ENCODE measurements at regions not wholly inside any gene's neighbourhood (a gene's known extent, or its start where the extent isn't known, plus 50 kb on each side); places are given as distances from the start of the nearest gene placed in this dataset.

GRCh38 chr1:88371436-88372023, 312.5 kb upstream of the PKN2 start:
- Histone ChIP-seq H3K4me1 (ENCODE audit: control insufficient read depth in 2 of 2, insufficient read depth in 2 of 2, low read length in 1 of 2) (no peaks in the 10 kb centered on the region), H3K4me3 (ENCODE audit: low read depth in 1 of 2, low read length in 2 of 2) (no peak overlapping the region), H3K36me3 (ENCODE audit: control insufficient read depth in 2 of 2, insufficient read depth in 2 of 2, low read length in 1 of 2) (no peaks in the 10 kb centered on the region), H3K27me3 (ENCODE audit: control insufficient read depth in 1 of 2, insufficient read depth in 2 of 2, low read length in 2 of 2) (no peaks in the 10 kb centered on the region), H3K27ac (ENCODE audit: low read depth in 2 of 2, low read length in 1 of 2) (no peak overlapping the region), H3K9me3 (ENCODE audit: control insufficient read depth in 2 of 2, insufficient read depth in 1 of 2, low read depth in 1 of 2, low read length in 1 of 2) (no peaks in the 10 kb centered on the region)
- WGBS, 2 donors: 83 to 85% methylated on average over 4 of the region's 4 CpGs

GRCh38 chr1:88375977-88376376, 308.1 kb upstream of the PKN2 start:
- WGBS, 2 donors: 76 to 84% methylated on average over 1 of the region's 1 CpG
- H3K9me3 ChIP-seq (ENCODE audit: control insufficient read depth in 2 of 2, insufficient read depth in 1 of 2, low read depth in 1 of 2, low read length in 1 of 2): no peaks in the 10 kb centered on the region

DNA sequence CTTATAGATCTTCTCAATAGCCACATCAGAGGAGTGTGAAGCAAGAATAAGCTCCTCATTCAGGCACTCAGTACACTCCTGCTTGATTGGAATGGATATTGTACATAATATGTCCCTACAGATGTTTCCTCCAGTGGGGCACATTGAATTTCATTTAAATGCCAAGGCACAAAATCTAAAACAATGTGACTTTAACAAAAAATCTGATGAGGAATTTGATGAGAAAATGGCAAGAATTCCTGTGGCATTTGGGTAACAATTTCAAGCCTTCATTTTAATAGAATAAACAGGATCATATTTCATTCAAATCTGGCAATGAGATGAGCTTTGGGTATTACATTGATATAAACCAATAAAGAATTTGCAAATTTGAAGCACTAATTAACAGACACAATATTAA, 307.7 kb upstream of the PKN2 start:
- H3K36me3 ChIP-seq (ENCODE audit: control insufficient read depth in 2 of 2, insufficient read depth in 2 of 2, low read length in 1 of 2): no peaks in the 10 kb centered on the region
- no peaks in the 10 kb centered on the region for H3K9me3 ChIP-seq (ENCODE audit: control insufficient read depth in 2 of 2, insufficient read depth in 1 of 2, low read depth in 1 of 2, low read length in 1 of 2)
- no peaks in the 10 kb centered on the region for H3K27me3 ChIP-seq (ENCODE audit: control insufficient read depth in 1 of 2, insufficient read depth in 2 of 2, low read length in 2 of 2)
- no peaks in the 10 kb centered on the region for H3K4me1 ChIP-seq (ENCODE audit: control insufficient read depth in 2 of 2, insufficient read depth in 2 of 2, low read length in 1 of 2)
- no peak overlapping the region for H3K27ac ChIP-seq (ENCODE audit: low read depth in 2 of 2, low read length in 1 of 2)
- no peak overlapping the region for H3K4me3 ChIP-seq (ENCODE audit: low read depth in 1 of 2, low read length in 2 of 2)

More at GRCh38 chr1:88375977-88376376, 308.1 kb upstream of the PKN2 start:
- Histone ChIP-seq H3K4me3 (ENCODE audit: low read depth in 1 of 2, low read length in 2 of 2) (no peak overlapping the region), H3K36me3 (ENCODE audit: control insufficient read depth in 2 of 2, insufficient read depth in 2 of 2, low read length in 1 of 2) (no peaks in the 10 kb centered on the region), H3K4me1 (ENCODE audit: control insufficient read depth in 2 of 2, insufficient read depth in 2 of 2, low read length in 1 of 2) (no peaks in the 10 kb centered on the region), H3K27me3 (ENCODE audit: control insufficient read depth in 1 of 2, insufficient read depth in 2 of 2, low read length in 2 of 2) (no peaks in the 10 kb centered on the region), H3K27ac (ENCODE audit: low read depth in 2 of 2, low read length in 1 of 2) (no peak overlapping the region)

- Histone ChIP-seq H3K4me1 (ENCODE audit: control insufficient read depth in 2 of 2, insufficient read depth in 2 of 2, low read length in 1 of 2) (no peaks in the 10 kb centered on the region), H3K9me3 (ENCODE audit: control insufficient read depth in 2 of 2, insufficient read depth in 1 of 2, low read depth in 1 of 2, low read length in 1 of 2) (no peaks in the 10 kb centered on the region), H3K36me3 (ENCODE audit: control insufficient read depth in 2 of 2, insufficient read depth in 2 of 2, low read length in 1 of 2) (no peaks in the 10 kb centered on the region), H3K27me3 (ENCODE audit: control insufficient read depth in 1 of 2, insufficient read depth in 2 of 2, low read length in 2 of 2) (no peaks in the 10 kb centered on the region), H3K27ac (ENCODE audit: low read depth in 2 of 2, low read length in 1 of 2) (no peak overlapping the region), H3K4me3 (ENCODE audit: low read depth in 1 of 2, low read length in 2 of 2) (no peak overlapping the region)
- 55 to 67% methylated on average over 3 of the region's 3 CpGs for WGBS, 2 donors
These were observed 305.5 kb upstream of the PKN2 start for GRCh38 chr1:88378560-88378959.

GRCh38 chr1:88394958-88395357, 289.1 kb upstream of the PKN2 start:
- Histone ChIP-seq H3K27ac (ENCODE audit: low read depth in 2 of 2, low read length in 1 of 2) (no peak overlapping the region), H3K9me3 (ENCODE audit: control insufficient read depth in 2 of 2, insufficient read depth in 1 of 2, low read depth in 1 of 2, low read length in 1 of 2) (peaks cover 0 to 2% of the 10 kb centered on the region in 2 donors), H3K4me1 (ENCODE audit: control insufficient read depth in 2 of 2, insufficient read depth in 2 of 2, low read length in 1 of 2) (no peaks in the 10 kb centered on the region), H3K36me3 (ENCODE audit: control insufficient read depth in 2 of 2, insufficient read depth in 2 of 2, low read length in 1 of 2) (no peaks in the 10 kb centered on the region), H3K4me3 (ENCODE audit: low read depth in 1 of 2, low read length in 2 of 2) (no peak overlapping the region), H3K27me3 (ENCODE audit: control insufficient read depth in 1 of 2, insufficient read depth in 2 of 2, low read length in 2 of 2) (no peaks in the 10 kb centered on the region)
- WGBS, 2 donors: 70 to 73% methylated on average over 2 of the region's 2 CpGs

DNA sequence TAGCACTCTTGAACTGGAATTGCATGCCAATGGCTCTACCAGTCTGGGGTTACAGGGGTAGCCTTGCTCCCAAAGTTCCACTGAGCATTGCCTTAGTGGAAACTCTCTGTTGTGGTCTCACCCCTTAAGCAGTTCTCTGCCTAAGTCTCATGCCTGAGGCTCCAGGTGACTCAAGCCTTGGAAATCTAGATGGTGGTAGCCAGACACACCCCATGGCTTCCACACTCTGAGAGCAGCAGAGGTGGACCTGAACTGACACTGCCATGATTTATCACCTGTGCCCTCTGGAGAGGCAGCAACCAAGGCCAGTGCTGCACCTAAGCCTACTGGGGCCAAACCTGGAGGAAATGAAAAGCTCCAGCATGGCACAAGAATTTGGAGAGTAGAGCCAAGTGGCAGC, 285.7 kb upstream of the PKN2 start:
- Histone ChIP-seq H3K9me3 (ENCODE audit: control insufficient read depth in 2 of 2, insufficient read depth in 1 of 2, low read depth in 1 of 2, low read length in 1 of 2) (peaks cover 0 to 2% of the 10 kb centered on the region in 2 donors), H3K36me3 (ENCODE audit: control insufficient read depth in 2 of 2, insufficient read depth in 2 of 2, low read length in 1 of 2) (no peaks in the 10 kb centered on the region), H3K27me3 (ENCODE audit: control insufficient read depth in 1 of 2, insufficient read depth in 2 of 2, low read length in 2 of 2) (no peaks in the 10 kb centered on the region), H3K4me3 (ENCODE audit: low read depth in 1 of 2, low read length in 2 of 2) (no peak overlapping the region), H3K4me1 (ENCODE audit: control insufficient read depth in 2 of 2, insufficient read depth in 2 of 2, low read length in 1 of 2) (no peaks in the 10 kb centered on the region), H3K27ac (ENCODE audit: low read depth in 2 of 2, low read length in 1 of 2) (no peak overlapping the region)

DNA sequence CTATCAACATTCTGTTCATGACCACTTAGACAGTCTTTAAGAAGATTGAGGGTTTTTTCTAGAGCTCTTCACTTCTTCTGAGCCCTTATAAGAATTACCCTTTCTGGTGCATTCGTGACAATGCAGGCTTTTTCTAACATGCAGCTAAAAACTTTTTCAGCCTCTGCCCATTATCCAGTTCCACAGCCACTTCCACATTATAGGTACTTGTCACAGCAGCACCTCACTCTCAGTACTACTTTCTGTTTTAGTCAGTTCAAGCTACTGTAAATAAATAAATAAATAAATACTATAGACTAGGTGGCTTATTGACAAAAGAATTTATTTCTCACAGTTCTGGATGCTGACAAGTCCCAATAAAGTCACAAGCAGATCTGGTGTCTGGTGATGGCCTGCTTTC, 284.4 kb upstream of the PKN2 start:
- no peak overlapping the region for H3K4me3 ChIP-seq (ENCODE audit: low read depth in 1 of 2, low read length in 2 of 2)
- no peaks in the 10 kb centered on the region for H3K4me1 ChIP-seq (ENCODE audit: control insufficient read depth in 2 of 2, insufficient read depth in 2 of 2, low read length in 1 of 2)
- H3K27me3 ChIP-seq (ENCODE audit: control insufficient read depth in 1 of 2, insufficient read depth in 2 of 2, low read length in 2 of 2): no peaks in the 10 kb centered on the region
- no peaks in the 10 kb centered on the region for H3K36me3 ChIP-seq (ENCODE audit: control insufficient read depth in 2 of 2, insufficient read depth in 2 of 2, low read length in 1 of 2)
- peaks cover 0 to 2% of the 10 kb centered on the region in 2 donors for H3K9me3 ChIP-seq (ENCODE audit: control insufficient read depth in 2 of 2, insufficient read depth in 1 of 2, low read depth in 1 of 2, low read length in 1 of 2)
- WGBS, 2 donors: 68 to 86% methylated on average over 1 of the region's 1 CpG
- H3K27ac ChIP-seq (ENCODE audit: low read depth in 2 of 2, low read length in 1 of 2): no peak overlapping the region

DNA sequence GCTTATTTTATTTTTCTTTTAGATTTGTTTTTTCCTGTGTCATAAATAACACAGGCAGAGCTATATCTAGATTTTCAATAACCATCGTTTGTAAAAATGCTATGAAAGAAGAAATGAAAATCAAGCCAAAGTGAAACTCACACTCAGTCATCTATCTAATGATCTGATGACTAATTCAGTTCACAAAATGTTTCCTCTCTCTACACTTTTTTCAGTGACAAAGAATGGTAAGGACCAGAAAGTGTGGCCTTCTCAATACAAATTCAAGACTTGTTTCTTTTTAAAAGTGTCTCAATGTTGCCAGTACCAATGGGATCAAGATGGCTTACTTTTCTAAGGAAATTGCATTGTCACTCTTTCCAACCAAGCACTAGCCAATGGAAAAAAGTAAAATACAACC, 282.8 kb upstream of the PKN2 start:
- Histone ChIP-seq H3K27me3 (ENCODE audit: control insufficient read depth in 1 of 2, insufficient read depth in 2 of 2, low read length in 2 of 2) (no peaks in the 10 kb centered on the region), H3K4me1 (ENCODE audit: control insufficient read depth in 2 of 2, insufficient read depth in 2 of 2, low read length in 1 of 2) (no peaks in the 10 kb centered on the region), H3K4me3 (ENCODE audit: low read depth in 1 of 2, low read length in 2 of 2) (no peak overlapping the region), H3K27ac (ENCODE audit: low read depth in 2 of 2, low read length in 1 of 2) (no peak overlapping the region), H3K36me3 (ENCODE audit: control insufficient read depth in 2 of 2, insufficient read depth in 2 of 2, low read length in 1 of 2) (no peaks in the 10 kb centered on the region), H3K9me3 (ENCODE audit: control insufficient read depth in 2 of 2, insufficient read depth in 1 of 2, low read depth in 1 of 2, low read length in 1 of 2) (peaks cover 0 to 2% of the 10 kb centered on the region in 2 donors)
- 60 to 67% methylated on average over 1 of the region's 1 CpG for WGBS, 2 donors

DNA sequence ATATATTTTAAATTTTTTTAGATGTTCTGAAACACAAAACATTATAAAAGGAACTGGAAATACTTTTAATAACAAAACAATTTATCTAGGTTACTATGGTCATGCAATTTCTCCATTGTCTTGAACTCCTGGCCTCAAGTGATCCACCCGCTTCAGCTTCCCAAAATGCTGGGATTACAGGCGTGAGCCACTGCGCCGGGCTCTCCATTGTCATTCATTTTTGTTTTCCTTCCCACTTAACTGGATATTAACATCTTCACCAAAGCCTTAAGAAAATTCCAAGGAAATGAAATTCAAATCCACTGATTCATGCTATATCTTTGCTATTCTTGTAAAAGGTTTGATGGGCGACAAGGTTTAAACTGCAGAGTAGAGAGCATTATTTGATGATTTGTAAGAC, 279.5 kb upstream of the PKN2 start:
- Histone ChIP-seq H3K36me3 (ENCODE audit: control insufficient read depth in 2 of 2, insufficient read depth in 2 of 2, low read length in 1 of 2) (no peaks in the 10 kb centered on the region), H3K4me1 (ENCODE audit: control insufficient read depth in 2 of 2, insufficient read depth in 2 of 2, low read length in 1 of 2) (no peaks in the 10 kb centered on the region), H3K27ac (ENCODE audit: low read depth in 2 of 2, low read length in 1 of 2) (no peak overlapping the region), H3K27me3 (ENCODE audit: control insufficient read depth in 1 of 2, insufficient read depth in 2 of 2, low read length in 2 of 2) (no peaks in the 10 kb centered on the region), H3K9me3 (ENCODE audit: control insufficient read depth in 2 of 2, insufficient read depth in 1 of 2, low read depth in 1 of 2, low read length in 1 of 2) (no peaks in the 10 kb centered on the region), H3K4me3 (ENCODE audit: low read depth in 1 of 2, low read length in 2 of 2) (no peak overlapping the region)
- 83 to 91% methylated on average over 5 of the region's 5 CpGs for WGBS, 2 donors

DNA sequence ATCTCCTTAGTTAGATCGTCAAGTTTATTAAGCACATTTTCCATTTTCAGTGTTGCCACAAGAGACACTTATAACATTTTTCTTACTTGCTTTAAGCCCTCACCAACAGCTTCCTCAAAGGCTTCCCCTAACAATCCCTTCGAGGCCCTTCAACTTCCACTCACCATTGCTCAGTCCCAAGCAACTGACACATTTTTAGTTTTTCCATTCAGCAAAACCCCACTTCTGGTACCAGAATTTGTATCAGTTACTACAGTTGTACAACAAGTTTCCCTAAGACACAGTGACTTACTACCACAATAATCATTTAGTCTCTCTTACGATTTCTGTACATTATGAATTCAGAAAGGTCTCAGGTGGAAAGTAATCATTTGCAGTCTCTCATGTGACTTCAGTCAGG, 276.8 kb upstream of the PKN2 start:
- Histone ChIP-seq H3K9me3 (ENCODE audit: control insufficient read depth in 2 of 2, insufficient read depth in 1 of 2, low read depth in 1 of 2, low read length in 1 of 2) (no peaks in the 10 kb centered on the region), H3K27ac (ENCODE audit: low read depth in 2 of 2, low read length in 1 of 2) (no peak overlapping the region), H3K4me1 (ENCODE audit: control insufficient read depth in 2 of 2, insufficient read depth in 2 of 2, low read length in 1 of 2) (no peaks in the 10 kb centered on the region), H3K27me3 (ENCODE audit: control insufficient read depth in 1 of 2, insufficient read depth in 2 of 2, low read length in 2 of 2) (no peaks in the 10 kb centered on the region), H3K4me3 (ENCODE audit: low read depth in 1 of 2, low read length in 2 of 2) (no peak overlapping the region), H3K36me3 (ENCODE audit: control insufficient read depth in 2 of 2, insufficient read depth in 2 of 2, low read length in 1 of 2) (no peaks in the 10 kb centered on the region)
- 91 to 92% methylated on average over 3 of the region's 3 CpGs for WGBS, 2 donors

Measured in esophagus (tissue), 2 donors.